Suppressor macrophage treated with lipopolysaccharide for 1 hour (primary cell): ENCODE measurements at regions not wholly inside any gene's neighbourhood (a gene's known extent, or its start where the extent isn't known, plus 50 kb on each side); places are given as distances from the start of the nearest gene placed in this dataset.
"Not testable (repeated sequence)": the region's sequence is repeated elsewhere in the genome, so short reads cannot be mapped to it uniquely, and the experiment has no call there.

ENCODE experiments used
- DNase-seq, 3 donors: peaks; one replicate each; pipeline ENCODE4 v3.0.0-alpha.2; 2020 to 2022

DNA sequence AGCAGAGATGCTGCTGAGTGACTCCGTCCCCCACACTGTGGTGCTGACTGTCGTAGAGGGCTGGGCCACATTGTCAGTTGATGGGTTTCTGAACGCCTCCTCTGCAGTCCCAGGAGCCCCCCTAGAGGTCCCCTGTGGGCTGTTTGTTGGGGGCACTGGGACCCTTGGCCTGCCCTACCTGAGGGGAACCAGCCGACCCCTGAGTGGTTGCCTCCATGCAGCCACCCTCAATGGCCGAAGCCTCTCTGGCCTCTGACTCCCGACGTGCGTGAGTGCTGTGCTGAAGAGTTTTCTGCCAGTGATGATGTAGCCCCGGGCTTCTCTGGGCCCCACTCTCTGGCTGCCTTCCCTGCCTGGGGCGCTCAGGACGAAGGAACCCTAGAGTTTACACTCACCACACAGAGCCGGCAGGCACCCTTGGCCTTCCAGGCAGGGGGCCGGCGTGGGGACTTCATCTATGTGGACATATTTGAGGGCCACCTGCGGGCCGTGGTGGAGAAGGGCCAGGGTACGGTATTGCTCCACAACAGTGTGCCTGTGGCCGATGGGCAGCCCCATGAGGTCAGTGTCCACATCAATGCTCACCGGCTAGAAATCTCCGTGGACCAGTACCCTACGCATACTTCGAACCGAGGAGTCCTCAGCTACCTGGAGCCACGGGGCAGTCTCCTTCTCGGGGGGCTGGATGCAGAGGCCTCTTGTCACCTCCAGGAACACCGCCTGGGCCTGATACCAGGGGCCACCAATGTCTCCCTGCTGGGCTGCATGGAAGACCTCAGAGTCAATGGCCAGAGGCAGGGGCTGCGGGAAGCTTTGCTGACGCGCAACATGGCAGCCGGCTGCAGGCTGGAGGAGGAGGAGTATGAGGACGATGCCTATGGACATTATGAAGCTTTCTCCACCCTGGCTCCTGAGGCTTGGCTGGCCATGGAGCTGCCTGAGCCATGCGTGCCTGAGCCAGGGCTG is 181.1 kb downstream of the TBC1D2B start:
- not testable (repeated sequence) for DNase-seq

DNA sequence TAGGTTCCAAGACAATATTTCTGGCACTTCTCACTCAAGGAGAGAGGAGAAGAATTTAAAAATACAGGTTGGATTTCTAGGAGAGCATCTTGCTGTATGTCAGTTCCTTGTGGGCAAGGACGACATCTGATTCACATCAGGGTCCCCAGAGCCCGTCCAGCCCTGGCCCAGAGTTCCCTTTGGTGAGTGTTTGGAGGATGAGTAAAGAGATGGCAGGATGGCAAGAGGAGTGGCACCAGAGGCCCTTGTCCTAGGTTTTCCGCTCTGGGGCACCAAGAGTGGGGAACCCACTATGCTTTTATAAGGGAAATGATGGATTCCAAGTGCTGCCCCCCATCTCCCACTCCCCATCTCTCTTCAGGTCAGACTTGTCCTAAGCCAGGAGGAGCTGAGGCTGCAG is 181.8 kb downstream of the TBC1D2B start:
- no peak for DNase-seq

DNA sequence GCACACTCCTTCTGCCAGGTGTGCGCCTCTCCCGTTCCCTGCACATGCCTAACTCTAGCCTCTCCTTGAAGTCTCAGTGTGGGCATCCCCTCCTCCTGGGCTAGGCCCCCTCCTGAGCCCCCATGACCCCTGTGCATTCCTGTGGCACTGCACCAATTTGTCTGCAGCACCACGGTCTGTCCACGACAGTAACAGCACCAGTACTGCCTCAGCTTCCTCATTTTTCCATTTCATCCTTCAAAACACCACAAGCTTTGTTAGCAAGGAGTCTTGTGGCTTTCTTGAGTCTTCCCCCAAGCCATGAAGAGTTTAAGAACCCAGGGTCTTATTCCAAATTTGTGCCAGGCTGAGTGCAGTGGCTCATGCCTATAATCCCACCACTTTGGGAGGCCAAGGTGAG is 182.4 kb downstream of the TBC1D2B start:
- DNase-seq, result not testable (repeated sequence)

DNA sequence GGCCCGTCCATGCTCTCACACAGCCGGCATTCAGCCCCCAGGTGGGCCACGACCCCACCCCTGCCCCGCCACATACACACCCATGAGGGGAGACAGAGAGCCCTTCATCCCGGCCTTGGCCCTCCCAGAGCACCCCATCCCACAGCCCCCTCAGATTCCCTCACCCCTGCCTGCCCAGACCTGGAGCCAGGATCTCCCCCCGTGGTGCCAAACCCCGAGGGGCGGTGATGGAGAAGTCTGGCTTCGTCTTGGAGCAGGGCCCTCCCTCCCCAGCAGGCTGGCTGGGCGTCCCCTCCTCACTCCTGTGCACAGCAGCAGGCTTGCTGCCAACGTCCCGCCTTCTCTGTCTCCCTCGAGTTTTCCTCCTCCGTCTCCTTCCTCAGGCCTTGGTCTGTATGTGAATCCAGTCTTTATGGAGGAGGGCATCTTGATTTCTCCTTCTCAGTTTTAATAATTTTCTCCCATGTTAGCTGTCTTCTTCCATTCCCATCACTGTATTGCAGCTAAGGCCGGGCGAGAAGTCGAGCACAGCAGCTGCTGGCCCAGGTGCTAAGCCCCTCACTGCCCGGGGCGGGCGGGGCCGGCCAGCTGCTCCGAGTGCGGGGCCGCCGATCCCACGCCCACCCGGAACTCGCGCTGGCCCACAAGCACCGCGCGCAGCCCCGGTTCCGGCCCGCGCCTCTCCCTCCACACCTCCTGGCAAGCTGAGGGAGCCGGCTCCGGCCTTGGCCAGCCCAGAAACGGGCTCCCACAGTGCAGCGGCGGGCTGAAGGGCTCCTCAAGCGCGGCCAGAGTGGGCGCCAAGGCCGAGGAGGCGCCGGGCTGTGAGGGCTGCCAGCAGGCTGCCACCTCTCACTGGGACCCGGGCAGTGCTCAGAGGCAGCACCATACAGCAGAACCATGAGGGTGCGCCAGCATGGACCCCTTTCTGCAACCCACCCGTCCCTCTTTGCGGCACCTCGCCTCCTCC is 183.6 kb downstream of the TBC1D2B start:
- not testable (repeated sequence) for DNase-seq

DNA sequence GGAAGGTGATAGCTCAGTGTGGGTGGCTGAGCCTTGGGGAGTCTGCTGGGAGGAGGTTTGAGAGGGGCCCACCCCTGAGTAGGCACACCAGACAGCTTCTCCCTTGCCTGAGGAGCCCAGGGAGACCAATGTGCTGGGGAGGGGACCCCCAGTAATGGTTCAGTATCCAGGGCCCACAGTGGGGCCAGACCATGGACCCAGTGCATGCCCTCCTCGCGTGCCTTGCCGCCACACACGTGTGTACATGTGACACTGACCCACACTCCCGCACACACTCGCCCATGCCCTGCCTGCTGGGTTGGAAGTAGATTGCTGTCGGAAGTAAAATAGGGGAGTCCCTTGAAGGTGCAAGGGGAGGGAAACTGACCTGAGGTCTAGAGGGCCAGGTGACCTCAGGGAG is 184.3 kb downstream of the TBC1D2B start:
- DNase-seq, result not testable (repeated sequence)

DNA sequence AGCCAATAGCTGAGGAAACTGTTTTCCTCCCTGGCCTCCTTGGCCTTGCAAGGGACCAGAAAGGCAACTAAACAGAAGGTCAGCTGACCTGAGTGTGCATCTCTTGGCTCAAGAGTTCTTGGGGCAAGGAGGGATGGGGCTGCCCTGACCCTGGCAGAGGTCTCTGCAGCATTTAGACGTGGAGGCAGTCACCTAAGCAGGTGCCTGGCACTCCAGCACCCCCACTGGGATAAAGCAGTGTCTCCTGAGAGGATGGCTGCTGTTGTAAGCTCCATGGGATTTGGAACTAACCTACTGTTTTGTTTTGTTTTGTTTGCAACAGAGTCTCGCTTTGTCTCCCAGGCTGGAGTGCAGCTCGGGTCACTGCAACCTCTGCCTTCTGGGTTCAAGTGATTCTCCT is 185.2 kb downstream of the TBC1D2B start:
- DNase-seq, result no peak

DNA sequence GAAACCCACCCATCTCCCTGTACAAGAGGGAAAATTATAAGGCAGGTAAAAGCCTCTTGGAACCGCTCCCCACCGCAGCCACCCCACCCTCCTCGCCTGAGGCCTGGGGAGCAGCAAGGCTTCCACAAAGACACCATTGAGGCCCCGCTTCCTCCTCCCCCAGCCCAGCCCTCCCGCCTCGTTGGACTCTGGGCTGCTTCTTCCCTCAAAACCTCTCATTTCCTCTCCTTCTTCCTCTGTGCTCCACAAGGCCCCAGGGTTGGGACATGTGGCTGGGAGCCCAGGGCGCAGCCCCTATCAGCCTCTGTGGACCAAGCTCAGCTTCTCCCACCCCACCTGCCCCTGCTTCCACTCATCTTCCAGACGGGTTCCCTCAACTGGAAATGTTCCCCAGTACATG is 185.6 kb downstream of the TBC1D2B start:
- peak in 1 of 3 donors; percentile 17 for DNase-seq

DNA sequence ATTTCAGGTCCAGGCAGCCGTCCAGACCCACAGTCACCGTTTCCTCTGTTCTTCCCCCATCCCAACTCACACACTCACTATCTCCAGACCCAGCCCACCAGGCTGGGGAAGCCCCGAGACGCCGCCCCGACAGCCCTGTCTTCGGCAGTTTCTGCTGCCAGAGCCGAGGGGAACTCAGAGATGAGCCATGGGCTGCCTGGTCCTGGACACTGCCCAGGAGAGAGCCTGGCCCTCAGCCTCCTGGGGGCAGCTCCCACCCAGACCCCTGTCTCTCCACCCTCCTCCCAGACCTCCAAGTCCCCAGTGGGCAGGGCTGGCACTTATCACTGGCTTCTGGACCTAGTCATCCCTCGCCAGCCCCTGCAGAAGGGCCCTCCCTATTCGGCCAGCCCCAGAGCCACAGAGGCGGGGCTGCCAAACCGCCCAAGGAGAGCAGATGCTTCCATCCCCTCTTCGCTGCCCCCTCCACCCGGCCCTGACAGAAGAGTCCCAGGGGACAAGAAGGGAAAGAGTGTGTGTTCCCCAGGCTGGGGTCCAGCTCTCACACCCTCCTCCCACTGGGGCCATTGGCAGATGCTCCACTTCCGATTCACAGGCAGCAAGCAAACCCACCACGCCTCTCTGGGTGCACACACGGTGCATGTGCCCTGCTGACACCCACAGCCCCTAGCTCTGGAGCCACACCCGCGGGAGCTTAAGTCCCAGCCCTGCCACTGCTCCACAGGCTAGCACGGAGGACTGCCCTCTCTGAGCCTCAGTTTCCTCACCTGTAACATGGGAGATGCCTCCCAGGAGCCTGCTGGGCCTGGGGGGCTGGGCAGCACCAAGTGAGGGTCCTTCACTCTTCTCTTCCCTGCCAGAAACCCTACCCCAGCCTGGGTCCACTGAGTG is 186.4 kb downstream of the TBC1D2B start:
- DNase-seq, result peak; percentile 75 to 85 (median 81)

DNA sequence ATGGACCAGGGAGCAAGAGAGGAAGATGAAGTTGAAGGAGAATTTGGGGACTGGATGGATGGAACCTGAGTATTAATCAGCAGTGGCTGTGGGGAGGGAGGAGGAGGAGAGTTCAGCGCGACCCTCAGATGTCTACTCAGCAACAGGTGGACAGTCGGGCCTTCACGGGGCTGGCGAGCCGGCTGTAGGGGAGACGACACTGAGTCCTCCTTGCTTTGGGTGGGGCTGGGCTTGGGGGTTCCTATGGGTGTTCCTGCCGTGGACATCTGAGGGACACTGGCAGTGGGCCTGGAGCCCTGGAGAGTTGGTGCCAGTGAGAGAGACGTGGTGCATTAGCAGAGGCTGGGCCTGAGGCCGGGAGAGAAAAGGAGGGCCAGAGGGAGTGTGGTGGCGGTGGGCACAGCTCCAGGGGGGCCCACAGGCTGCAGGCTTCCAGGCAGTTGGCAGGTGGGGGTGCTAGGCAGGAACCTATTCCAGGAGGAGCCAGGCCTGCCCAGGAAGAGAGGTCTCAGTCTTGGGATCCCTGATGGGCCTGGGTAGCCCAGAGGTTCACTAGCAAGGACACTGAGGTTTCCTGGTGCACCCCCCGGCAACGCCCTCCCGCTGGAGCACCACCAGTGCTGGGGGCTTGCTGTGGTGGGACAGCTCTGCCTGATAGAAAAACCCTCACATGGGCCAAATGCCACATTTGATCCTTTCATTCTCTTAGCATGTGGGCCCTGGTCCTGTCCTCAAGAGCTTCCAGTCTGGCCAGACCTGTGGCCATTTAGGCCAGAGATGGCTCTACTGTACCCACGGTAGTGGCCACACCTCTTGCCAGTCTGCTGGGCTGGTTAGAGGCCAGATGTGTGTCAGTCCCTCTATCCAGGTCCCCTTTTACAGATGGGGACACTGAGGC is 187.4 kb downstream of the TBC1D2B start:
- DNase-seq, result not testable (repeated sequence)

DNA sequence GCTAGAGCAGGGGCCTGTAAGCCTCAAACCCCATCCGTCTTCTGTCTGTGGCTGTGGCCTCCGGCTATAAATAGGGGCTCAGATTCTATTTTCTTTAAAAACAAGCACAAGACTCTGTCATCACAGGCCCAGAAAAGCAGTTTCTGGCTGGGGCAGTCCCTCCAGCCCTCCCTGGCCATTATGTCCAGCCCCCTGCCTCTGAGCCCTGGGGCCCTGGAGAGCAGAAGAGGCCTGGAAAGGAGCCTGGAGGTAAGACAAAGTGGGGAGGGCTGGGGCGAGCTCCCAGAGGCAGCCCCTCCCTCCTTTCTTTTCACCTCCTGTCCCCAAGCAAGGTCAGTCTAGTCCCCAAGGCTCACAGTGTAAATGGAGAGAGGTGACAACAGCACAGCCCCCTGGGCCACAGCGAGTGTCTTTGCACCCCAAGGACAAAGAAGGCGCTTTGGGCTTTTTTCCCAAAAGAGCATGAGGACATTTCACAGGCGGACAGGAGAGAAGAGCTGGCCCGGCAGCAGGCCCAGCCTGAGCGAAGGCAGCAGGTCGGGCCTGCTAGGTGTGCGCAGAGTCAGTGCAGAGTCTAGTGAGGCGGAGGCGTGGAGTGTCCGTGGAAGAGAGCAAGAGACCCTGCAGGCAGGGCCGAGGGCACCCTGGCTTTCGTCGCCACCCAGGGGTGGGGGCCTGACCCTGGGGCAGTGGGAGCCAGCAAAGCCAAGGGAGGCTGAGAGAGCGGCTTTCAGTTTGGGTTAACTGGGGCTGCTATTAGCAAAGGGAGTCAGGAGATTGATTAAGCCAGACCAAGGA is 188.3 kb downstream of the TBC1D2B start:
- DNase-seq, result no peak

DNA sequence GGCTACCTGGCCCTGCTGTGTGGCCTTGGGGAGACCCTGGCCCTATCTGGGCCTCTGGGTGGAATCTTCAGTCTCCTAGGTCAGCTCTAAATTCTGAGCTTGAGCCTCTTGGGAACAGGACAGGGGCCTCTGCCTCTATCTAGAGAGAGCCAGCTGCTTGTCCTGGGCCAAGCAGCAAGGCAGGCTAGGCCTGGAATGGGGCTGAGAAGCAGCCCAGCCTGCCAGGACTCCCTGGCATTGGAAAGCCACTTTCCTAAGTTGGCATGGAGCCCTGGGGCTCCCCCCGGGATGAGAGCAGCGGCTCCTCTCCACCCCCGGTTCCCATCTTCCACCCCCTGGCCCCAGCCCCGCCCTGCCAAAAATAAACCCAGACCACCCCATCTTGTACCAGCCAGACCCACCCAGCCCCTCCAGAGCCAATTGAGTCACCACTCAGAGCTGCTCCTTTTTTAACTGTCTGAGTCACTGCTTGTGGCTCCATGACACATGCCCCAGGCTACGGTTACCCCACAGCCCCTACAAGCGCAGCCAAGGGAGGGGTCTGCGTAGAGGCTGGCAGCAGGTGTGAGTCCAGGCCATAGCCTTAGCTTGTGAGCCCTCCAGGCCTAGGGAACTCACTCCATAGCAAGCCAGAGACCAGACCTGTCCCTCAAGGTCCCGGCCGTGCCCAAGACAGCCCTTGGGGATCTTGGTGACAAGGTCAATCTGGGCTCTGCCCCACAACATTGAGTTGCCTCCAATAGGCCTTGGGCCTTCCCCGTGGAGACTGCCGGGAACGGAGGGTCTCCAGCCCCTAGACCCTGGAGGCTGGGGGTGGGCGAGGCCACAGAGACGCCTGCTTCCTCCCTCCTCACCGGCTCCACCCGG is 189.7 kb downstream of the TBC1D2B start:
- DNase-seq, result not testable (repeated sequence)

DNA sequence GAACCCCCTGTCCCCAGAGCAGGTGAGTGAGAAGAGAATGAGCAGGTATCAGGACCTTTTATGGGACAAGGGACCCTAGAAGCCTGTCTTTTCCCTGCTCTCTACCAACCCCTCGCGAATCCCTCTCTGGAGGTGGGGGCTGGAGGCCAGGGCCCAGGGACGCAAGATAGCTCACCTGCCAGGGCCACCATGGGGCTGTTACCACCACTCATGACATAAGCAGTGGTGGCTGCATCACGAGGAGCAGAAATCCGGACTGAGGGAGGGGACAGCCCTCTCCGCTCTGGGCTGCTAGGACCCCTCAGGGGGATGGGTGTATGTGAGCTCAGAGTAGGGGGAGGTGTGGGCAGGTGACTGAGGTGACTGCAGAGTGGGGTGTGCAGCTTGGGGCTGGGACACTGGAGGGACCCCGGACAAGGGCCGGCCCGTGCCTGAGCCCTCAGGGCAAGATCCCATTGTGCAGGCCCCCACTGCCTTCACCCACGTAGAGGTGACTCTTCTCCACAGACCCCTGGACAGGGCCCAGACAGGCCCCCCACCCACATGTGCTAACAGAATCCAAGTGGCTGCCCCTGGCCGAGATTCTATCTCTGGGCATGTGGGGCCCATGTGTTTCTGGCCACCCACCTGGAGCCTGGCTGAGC is 190.6 kb downstream of the TBC1D2B start:
- DNase-seq, result no peak

DNA sequence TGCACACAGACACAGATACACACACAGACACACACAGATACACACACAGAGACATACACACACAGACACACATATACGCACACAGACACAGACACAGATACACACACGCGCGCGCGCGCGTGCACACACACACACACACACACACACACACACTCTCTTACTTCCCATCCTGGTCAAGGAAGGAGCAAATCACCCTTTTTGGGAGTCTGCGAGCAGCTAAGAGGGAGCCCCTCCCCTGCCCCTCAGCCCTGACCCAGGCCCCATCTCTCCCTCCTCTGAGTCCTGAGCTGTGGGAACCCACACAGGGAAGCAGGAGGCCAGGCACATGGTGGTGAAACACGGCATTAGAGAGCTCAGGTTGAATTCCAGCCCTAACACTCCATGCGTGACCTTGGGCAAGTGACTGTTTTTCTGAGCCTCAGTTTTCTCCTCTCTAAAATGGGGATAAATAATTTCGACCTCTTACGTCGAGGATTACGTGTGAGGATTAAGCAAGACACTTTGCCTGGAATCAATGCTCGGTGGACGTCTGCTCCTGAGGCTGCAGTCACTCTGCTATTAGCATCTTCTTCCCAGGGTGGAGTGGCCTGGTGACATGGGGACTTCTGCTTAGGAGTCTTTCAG is 191.5 kb downstream of the TBC1D2B start:
- not testable (repeated sequence) for DNase-seq

DNA sequence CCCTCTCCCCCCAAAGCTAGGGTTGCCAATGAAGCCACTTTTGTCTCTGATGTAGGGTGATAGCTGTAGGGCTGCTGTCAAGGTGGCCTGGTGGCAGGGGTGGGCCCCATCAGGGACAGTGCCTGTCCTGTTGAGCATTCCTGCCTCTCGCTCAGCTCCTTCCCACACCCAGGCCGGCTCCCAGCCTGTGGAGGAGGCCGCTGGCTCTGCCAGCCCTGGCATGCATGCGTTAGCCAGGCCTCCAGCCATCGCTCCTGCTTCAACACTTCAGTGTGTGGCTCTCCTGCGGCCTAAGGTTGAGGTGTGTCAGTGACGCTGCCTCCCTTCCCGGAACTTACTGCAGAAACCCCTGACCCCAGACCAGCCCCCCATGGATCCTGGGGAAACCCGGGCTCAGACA is 194.5 kb downstream of the TBC1D2B start:
- DNase-seq, result not testable (repeated sequence)

DNA sequence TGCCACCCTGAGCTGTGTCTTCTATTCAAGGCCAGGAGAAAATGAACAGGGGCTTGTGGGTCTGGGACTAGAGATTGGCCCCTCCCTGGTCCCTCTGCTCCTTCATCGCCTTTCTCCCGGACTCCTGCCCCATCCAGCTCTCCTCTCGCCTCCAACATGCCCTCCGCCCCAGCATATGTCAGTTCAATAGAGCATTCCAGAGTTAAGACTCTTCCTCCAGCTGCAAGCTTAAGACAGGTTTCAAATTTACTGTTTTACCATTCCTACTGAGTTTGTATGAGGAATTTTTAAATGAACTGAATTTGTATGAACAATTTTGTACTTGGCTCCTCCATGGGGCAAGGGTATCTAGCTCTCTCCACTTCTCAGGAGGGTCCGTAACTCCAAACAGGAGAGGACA is 195.6 kb downstream of the TBC1D2B start:
- no peak for DNase-seq

DNA sequence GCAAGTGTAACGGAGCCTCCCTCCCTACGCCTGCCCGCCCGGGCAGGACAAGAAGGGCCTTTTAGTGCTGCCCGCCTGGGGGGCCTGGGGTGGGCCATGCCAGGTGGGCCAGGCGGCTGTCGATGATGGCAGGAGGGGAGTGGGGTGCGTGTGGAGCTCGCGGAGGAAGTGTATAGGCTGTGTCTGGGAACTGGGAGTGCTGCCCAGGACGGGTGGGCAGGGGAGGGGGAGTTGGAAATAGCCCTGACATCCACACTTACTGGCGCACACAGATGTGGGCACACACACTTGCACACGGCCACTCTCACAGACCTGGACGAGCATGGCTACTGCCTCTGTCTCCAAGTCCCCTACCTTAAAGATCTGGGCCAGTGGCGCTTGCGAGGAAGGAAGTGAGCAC is 196.0 kb downstream of the TBC1D2B start:
- not testable (repeated sequence) for DNase-seq

DNA sequence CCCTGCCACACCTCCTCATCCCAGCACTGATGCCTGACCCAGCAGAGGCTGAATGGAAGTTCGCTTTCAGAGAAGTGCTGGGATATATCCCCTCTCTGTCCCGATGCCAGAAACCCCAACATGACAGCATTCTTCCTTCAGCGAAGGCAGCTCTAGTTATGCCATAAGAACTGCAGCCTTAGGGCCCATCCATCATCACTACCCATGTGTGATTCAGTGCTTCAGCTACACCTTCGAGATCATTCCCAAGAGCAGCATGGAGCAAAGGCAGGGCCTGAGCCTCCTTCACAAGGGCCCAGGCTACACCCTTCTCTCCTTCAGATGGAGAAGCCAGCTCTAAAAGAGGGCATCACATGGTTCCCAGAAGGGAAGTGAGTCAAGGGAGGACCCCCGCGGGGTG is 198.0 kb downstream of the TBC1D2B start:
- not testable (repeated sequence) for DNase-seq

DNA sequence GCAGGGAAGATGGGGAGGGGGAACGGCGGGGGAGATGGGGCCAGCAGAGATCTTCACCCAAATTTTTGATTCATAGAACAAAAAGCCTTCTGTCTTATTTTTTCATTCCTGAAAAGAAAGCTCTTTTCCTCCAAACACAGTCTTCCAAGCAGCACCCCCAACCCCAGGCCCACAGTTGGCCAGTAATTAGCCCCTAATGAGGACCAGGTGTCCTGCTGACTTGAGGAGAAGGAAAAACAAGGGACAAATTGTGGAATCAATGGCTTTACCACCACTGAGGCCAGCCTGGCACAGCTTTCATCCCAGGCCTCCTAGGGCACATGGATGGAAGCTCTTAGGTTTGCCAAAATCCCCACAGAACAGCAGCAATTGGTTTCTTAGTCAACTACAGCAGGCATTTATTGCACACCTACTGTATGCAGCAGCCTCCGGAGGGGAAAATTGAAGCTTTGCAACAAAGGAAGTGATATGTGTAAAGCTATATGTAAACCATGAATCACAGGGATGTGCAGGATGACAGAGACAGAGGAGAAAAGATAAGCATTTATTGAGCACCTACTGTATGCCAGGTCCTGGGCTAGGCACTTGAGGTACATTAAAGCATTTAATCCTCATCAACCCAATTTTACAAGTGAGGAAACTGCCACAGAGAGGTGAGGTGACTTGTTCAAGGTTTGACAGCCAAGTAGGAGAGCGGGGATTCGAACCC is 199.5 kb downstream of the TBC1D2B start:
- DNase-seq, result no peak
